MM.1S (cell line): ENCODE measurements at regions not wholly inside any gene's neighbourhood (a gene's known extent, or its start where the extent isn't known, plus 50 kb on each side); places are given as distances from the start of the nearest gene placed in this dataset.

Source experiments
- EZH2 ChIP-seq: fragments of 300-600 bp; sonication (generic); optimal IDR thresholded peaks from 2 replicates; pipeline ENCODE3; 2017; ENCODE audit warnings: low read depth, mild to moderate bottlenecking, antibody characterized with exemption, low read length, mixed read lengths
- TF ChIP-seq, protein P1 (sequence below): fragments of 300-600 bp; sonication (generic); IDR thresholded peaks from 2 replicates; pipeline ENCODE4 v1.5.1; 2016; ENCODE audit warnings: antibody characterized with exemption, low read length, mixed read lengths

DNA sequence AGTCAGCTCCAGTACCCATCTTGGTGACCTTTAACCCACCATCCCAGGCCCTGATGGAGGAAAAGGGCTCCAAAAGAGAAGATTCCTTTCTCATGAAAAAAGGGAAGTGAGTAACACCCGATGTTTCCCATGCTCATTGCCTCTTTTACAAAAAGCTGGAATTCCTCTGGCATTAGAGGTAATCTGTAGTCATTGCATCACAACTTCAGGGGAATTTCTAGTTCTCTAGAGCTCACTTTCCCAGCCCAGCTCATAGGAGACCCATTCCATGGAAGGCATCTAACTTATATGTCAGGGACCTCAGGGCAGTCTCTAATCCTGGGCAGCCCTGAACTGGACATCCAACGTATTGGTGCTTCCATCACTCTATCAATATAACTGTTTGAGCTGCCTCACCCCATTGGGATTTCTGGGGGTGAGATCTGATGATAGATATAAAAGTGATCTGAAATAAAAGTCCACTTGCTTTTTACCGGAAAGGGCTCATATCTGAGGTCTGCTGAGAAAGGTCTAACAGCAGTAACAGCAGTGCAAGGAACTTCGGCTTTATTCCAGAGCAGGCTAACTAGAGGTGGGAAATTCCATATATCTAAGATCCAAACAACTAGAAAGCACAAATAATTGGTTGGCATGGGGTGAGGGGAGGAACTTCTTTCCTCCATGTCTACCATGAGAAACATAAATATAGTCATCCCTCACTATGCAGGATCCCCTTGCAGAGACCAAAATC lies 106.1 kb downstream of the ETAA1 start:
- TF ChIP-seq, protein P1, sequence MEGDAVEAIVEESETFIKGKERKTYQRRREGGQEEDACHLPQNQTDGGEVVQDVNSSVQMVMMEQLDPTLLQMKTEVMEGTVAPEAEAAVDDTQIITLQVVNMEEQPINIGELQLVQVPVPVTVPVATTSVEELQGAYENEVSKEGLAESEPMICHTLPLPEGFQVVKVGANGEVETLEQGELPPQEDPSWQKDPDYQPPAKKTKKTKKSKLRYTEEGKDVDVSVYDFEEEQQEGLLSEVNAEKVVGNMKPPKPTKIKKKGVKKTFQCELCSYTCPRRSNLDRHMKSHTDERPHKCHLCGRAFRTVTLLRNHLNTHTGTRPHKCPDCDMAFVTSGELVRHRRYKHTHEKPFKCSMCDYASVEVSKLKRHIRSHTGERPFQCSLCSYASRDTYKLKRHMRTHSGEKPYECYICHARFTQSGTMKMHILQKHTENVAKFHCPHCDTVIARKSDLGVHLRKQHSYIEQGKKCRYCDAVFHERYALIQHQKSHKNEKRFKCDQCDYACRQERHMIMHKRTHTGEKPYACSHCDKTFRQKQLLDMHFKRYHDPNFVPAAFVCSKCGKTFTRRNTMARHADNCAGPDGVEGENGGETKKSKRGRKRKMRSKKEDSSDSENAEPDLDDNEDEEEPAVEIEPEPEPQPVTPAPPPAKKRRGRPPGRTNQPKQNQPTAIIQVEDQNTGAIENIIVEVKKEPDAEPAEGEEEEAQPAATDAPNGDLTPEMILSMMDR = no peak
- no peak for TF ChIP-seq EZH2
